DOHH2 (cell line): ENCODE measurements at regions not wholly inside any gene's neighbourhood (a gene's known extent, or its start where the extent isn't known, plus 50 kb on each side); places are given as distances from the start of the nearest gene placed in this dataset.

Experiments
- H3F3A ChIP-seq: fragments of 200-600 bp; sonication (generic), shearing (Covaris generic); 2 replicates; pipeline ENCODE4 v1.6.0; 2016; ENCODE audit warnings: antibody characterized with exemption, mild to moderate bottlenecking; ENCODE audit not compliant: control insufficient read depth, insufficient read depth
- H3K27ac ChIP-seq: fragments of 200-600 bp; sonication (generic); 2 replicates; pipeline ENCODE4 v1.5.1; 2014; ENCODE audit warnings: low read depth, mild to moderate bottlenecking, low read length, moderate library complexity
- H3K27me3 ChIP-seq: fragments of 200-600 bp; sonication (generic); 2 replicates; pipeline ENCODE4 v1.6.1; 2014; ENCODE audit warnings: mild to moderate bottlenecking, low read length, mixed read lengths; ENCODE audit not compliant: control insufficient read depth
- H3K36me3 ChIP-seq: fragments of 200-600 bp; sonication (generic); 2 replicates; pipeline ENCODE4 v1.6.1; 2014; ENCODE audit warnings: mild to moderate bottlenecking, low read length, moderate library complexity, mixed read lengths; ENCODE audit not compliant: control insufficient read depth
- H3K4me1 ChIP-seq: fragments of 200-600 bp; sonication (generic); 2 replicates; pipeline ENCODE4 v1.6.1; 2014; ENCODE audit warnings: mild to moderate bottlenecking, low read length, mixed read lengths; ENCODE audit not compliant: control insufficient read depth
- H3K4me2 ChIP-seq: fragments of 200-600 bp; sonication (generic); 2 replicates; pipeline ENCODE4 v1.6.0; 2014; ENCODE audit warnings: mild to moderate bottlenecking, low read length, moderate library complexity
- H3K4me3 ChIP-seq: fragments of 200-600 bp; sonication (generic); 2 replicates; pipeline ENCODE4 v1.5.1; 2014; ENCODE audit warnings: mild to moderate bottlenecking, low read length, mixed read lengths
- H3K79me2 ChIP-seq: fragments of 200-600 bp; sonication (generic); 2 replicates; pipeline ENCODE4 v1.6.1; 2014; ENCODE audit warnings: mild to moderate bottlenecking, low read length, mixed read lengths; ENCODE audit not compliant: control insufficient read depth
- H3K9me2 ChIP-seq: fragments of 200-600 bp; sonication (generic); replicated peaks from 2 replicates; pipeline ENCODE4 v1.6.1; 2014; ENCODE audit warnings: mild to moderate bottlenecking, low read length, mixed read lengths; ENCODE audit not compliant: control insufficient read depth
- H3K9me3 ChIP-seq: fragments of 200-600 bp; sonication (generic); 2 replicates; pipeline ENCODE4 v1.6.1; 2014; ENCODE audit warnings: antibody characterized with exemption, low read length, mixed read lengths; ENCODE audit not compliant: control insufficient read depth, insufficient read depth
- H4K20me1 ChIP-seq: fragments of 200-600 bp; sonication (generic); 2 replicates; pipeline ENCODE4 v1.6.0; 2014; ENCODE audit warnings: low read depth, mild to moderate bottlenecking, antibody characterized with exemption, low read length, moderate library complexity; ENCODE audit not compliant: control insufficient read depth, insufficient read depth
- EZH2phosphoT487 ChIP-seq: fragments of 200-600 bp; sonication (generic); IDR thresholded peaks from 2 replicates; pipeline ENCODE4 v1.6.1; 2017; ENCODE audit warnings: borderline replicate concordance, mild to moderate bottlenecking, antibody characterized with exemption, low read length, moderate library complexity, mixed read lengths
- TF ChIP-seq, protein P1 (sequence below): fragments of 200-600 bp; sonication (generic); IDR thresholded peaks from one replicate; pipeline ENCODE4 v1.5.1; 2014; ENCODE audit warnings: antibody characterized with exemption, mild to moderate bottlenecking, low read depth, low read length; ENCODE audit not compliant: poor library complexity, severe bottlenecking

DNA sequence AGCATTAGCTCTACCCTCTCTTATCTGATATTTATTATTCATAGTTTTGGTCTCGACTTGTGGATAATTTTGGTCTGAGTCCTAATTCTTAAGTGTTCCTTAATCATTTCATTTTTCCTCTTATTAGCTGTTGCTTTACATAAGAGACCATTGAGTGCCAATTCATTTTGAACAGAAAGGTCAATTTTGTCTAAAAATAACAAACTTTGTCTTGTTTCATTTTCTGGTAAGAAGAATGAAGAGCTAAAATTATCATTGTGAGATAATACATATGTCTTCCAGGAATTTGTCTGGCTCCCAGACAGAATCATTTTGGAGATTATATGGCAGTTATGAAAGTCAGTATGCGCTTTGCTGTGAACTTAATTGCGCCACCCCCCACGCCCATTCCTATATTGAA is 1471.8 kb downstream of the PCDH7 start:
- no peaks in the 10 kb centered on the region for H3K9me2 ChIP-seq
- no peak overlapping the region for H3K4me2 ChIP-seq
- peaks cover 7% of the 10 kb centered on the region for H3K9me3 ChIP-seq
- H3K27me3 ChIP-seq, result no peaks in the 10 kb centered on the region
- H3K4me1 ChIP-seq, result no peaks in the 10 kb centered on the region
- no peaks in the 10 kb centered on the region for H3K36me3 ChIP-seq
- no peak for TF ChIP-seq EZH2phosphoT487
- TF ChIP-seq, protein P1, sequence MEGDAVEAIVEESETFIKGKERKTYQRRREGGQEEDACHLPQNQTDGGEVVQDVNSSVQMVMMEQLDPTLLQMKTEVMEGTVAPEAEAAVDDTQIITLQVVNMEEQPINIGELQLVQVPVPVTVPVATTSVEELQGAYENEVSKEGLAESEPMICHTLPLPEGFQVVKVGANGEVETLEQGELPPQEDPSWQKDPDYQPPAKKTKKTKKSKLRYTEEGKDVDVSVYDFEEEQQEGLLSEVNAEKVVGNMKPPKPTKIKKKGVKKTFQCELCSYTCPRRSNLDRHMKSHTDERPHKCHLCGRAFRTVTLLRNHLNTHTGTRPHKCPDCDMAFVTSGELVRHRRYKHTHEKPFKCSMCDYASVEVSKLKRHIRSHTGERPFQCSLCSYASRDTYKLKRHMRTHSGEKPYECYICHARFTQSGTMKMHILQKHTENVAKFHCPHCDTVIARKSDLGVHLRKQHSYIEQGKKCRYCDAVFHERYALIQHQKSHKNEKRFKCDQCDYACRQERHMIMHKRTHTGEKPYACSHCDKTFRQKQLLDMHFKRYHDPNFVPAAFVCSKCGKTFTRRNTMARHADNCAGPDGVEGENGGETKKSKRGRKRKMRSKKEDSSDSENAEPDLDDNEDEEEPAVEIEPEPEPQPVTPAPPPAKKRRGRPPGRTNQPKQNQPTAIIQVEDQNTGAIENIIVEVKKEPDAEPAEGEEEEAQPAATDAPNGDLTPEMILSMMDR, result no peak
- no peak overlapping the region for H3K4me3 ChIP-seq
- H3F3A ChIP-seq, result no peaks in the 10 kb centered on the region
- no peaks in the 10 kb centered on the region for H3K79me2 ChIP-seq
- no peaks in the 10 kb centered on the region for H4K20me1 ChIP-seq
- H3K27ac ChIP-seq, result no peak overlapping the region

DNA sequence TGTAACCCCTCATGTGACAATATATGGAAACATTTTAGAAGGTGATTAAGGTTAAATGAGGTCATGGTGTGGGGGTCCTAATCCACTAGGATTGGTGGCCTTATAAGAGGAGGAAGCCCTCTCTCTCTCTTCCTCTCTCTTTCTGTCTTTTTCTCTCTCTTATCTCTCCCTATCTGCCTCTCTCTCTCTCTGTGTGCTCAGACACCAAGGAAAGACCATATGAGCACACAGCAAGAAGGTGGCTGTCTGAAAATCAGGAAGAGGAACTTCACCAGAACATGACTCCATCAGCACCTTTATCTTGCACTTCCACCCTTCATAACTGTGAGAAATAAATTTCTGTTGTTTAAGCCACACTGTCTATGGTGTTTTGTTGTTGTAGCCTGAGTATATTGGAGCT is 1472.2 kb downstream of the PCDH7 start:
- Histone ChIP-seq H3K79me2 (no peaks in the 10 kb centered on the region), H3K4me1 (no peaks in the 10 kb centered on the region)

GRCh38 chr4:32192991-32193390 is 1472.8 kb downstream of the PCDH7 start:
- Histone ChIP-seq H3K9me2 (no peaks in the 10 kb centered on the region), H3K27me3 (no peaks in the 10 kb centered on the region), H3K4me1 (no peaks in the 10 kb centered on the region), H3K4me2 (no peak overlapping the region), H3K9me3 (peaks cover 7% of the 10 kb centered on the region), H4K20me1 (no peaks in the 10 kb centered on the region), H3K79me2 (no peaks in the 10 kb centered on the region), H3K4me3 (no peak overlapping the region), H3K27ac (no peak overlapping the region), H3K36me3 (no peaks in the 10 kb centered on the region), H3F3A (no peaks in the 10 kb centered on the region)
- TF ChIP-seq, protein P1, result no peak
- TF ChIP-seq EZH2phosphoT487, result no peak

More for the DNA sequence above, 1472.2 kb downstream of the PCDH7 start:
- no peaks in the 10 kb centered on the region for H4K20me1 ChIP-seq
- TF ChIP-seq, protein P1, result no peak
- TF ChIP-seq EZH2phosphoT487, result no peak
- H3K36me3 ChIP-seq, result no peaks in the 10 kb centered on the region
- H3F3A ChIP-seq, result no peaks in the 10 kb centered on the region
- H3K9me2 ChIP-seq, result no peaks in the 10 kb centered on the region
- no peak overlapping the region for H3K27ac ChIP-seq
- no peaks in the 10 kb centered on the region for H3K27me3 ChIP-seq
- peaks cover 7% of the 10 kb centered on the region for H3K9me3 ChIP-seq
- no peak overlapping the region for H3K4me3 ChIP-seq
- no peak overlapping the region for H3K4me2 ChIP-seq
